PC-3 (cell line): ENCODE measurements at regions not wholly inside any gene's neighbourhood (a gene's known extent, or its start where the extent isn't known, plus 50 kb on each side); places are given as distances from the start of the nearest gene placed in this dataset.

ENCODE experiments used
- EZH2phosphoT487 ChIP-seq: fragments of 300-600 bp; sonication (generic); IDR thresholded peaks from 2 replicates; pipeline ENCODE4 v1.6.1; 2018; ENCODE audit warnings: mild to moderate bottlenecking, antibody characterized with exemption, low read length, borderline replicate concordance
- TF ChIP-seq, protein P1 (sequence below): fragments of 300-600 bp; sonication (generic); conservative IDR thresholded peaks from 2 replicates; pipeline ENCODE4 v1.5.1; 2017; ENCODE audit warnings: antibody characterized with exemption, low read depth, mild to moderate bottlenecking, low read length

DNA sequence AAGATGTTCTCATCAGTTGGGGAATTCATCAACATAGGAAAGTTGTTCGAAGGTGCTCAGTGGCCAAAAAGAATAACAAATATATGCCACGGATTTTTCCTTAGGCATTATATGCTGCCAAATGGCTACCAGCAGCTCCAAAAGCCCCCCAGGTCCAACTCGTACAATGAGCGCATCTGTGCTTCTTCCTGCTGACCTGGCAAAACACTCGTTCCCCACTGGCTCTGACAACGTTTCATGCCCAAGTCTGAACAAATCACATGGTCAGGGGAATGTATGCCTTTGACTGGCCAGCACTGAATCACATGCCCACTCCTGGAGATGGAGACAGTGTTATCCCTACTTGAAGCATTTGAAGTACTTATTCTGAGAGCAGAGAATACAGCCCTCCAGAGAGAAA, 59.9 kb upstream of the SPP1 start:
- TF ChIP-seq, protein P1, sequence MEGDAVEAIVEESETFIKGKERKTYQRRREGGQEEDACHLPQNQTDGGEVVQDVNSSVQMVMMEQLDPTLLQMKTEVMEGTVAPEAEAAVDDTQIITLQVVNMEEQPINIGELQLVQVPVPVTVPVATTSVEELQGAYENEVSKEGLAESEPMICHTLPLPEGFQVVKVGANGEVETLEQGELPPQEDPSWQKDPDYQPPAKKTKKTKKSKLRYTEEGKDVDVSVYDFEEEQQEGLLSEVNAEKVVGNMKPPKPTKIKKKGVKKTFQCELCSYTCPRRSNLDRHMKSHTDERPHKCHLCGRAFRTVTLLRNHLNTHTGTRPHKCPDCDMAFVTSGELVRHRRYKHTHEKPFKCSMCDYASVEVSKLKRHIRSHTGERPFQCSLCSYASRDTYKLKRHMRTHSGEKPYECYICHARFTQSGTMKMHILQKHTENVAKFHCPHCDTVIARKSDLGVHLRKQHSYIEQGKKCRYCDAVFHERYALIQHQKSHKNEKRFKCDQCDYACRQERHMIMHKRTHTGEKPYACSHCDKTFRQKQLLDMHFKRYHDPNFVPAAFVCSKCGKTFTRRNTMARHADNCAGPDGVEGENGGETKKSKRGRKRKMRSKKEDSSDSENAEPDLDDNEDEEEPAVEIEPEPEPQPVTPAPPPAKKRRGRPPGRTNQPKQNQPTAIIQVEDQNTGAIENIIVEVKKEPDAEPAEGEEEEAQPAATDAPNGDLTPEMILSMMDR = no peak
- no peak for TF ChIP-seq EZH2phosphoT487
